ENCODE measurements at regions not wholly inside any gene's neighbourhood (a gene's known extent, or its start where the extent isn't known, plus 50 kb on each side); places are given as distances from the start of the nearest gene placed in this dataset.
"Not testable (repeated sequence)": the region's sequence is repeated elsewhere in the genome, so short reads cannot be mapped to it uniquely, and the experiment has no call there.

GRCh38 chr17:43315858-43316521 lies 82.2 kb upstream of the RNU2-1 start:
- DNase-seq, result no peak

- DNase-seq, result no peak
These were observed 81.6 kb upstream of the RNU2-1 start for GRCh38 chr17:43315369-43315768.

GRCh38 chr17:43314611-43315011 lies 80.8 kb upstream of the RNU2-1 start:
- no peak for DNase-seq

GRCh38 chr17:43312011-43312410 lies 78.2 kb upstream of the RNU2-1 start:
- no peak for DNase-seq

GRCh38 chr17:43309505-43310332 lies 75.9 kb upstream of the RNU2-1 start:
- DNase-seq, result no peak

- DNase-seq, result no peak
These were observed 75.2 kb upstream of the RNU2-1 start for GRCh38 chr17:43308999-43309398.

- not testable (repeated sequence) for DNase-seq
These were observed 71.0 kb upstream of the RNU2-1 start for GRCh38 chr17:43304792-43305191.

GRCh38 chr17:43303049-43303448 lies 69.3 kb upstream of the RNU2-1 start:
- DNase-seq, result not testable (repeated sequence)

GRCh38 chr17:43299300-43300076 lies 65.7 kb upstream of the RNU2-1 start:
- not testable (repeated sequence) for DNase-seq

GRCh38 chr17:43289670-43290069 lies 55.9 kb upstream of the RNU2-1 start:
- DNase-seq, result not testable (repeated sequence)

- not testable (repeated sequence) for DNase-seq
These were observed 49.8 kb upstream of the RNU2-1 start for GRCh38 chr17:43283606-43284005.

All from CD4-positive, alpha-beta T cell treated with Interleukin-6 for 4 hours (primary cell).